Stomach (tissue), 4 donors: ENCODE measurements at regions not wholly inside any gene's neighbourhood (a gene's known extent, or its start where the extent isn't known, plus 50 kb on each side); places are given as distances from the start of the nearest gene placed in this dataset.

Experiments used
- EP300 ChIP-seq: sonication (generic); formaldehyde crosslinking; IDR thresholded peaks from one replicate; pipeline ENCODE4 v1.6.1; 2017; ENCODE audit warnings: antibody characterized with exemption
- POLR2A ChIP-seq, 4 donors: fragments of 450-650 bp; IDR thresholded peaks; one replicate each; pipeline ENCODE4 v1.6.1; 2016; ENCODE audit warnings: antibody characterized with exemption in 4 of 4, control low read depth in 2 of 4, mild to moderate bottlenecking in 1 of 4, moderate library complexity in 1 of 4
- TF ChIP-seq, protein P1 (sequence below), 7 experiments: fragments of 450-650 bp in 4 of 7; fragments of 200-600 bp in 3 of 7; sonication (generic) in 3 of 7; IDR thresholded peaks; one replicate each; pipeline ENCODE4 v1.5.1; 2016 to 2019; ENCODE audit warnings: antibody characterized with exemption in 7 of 7, control low read depth in 2 of 7, mild to moderate bottlenecking in 1 of 7

DNA sequence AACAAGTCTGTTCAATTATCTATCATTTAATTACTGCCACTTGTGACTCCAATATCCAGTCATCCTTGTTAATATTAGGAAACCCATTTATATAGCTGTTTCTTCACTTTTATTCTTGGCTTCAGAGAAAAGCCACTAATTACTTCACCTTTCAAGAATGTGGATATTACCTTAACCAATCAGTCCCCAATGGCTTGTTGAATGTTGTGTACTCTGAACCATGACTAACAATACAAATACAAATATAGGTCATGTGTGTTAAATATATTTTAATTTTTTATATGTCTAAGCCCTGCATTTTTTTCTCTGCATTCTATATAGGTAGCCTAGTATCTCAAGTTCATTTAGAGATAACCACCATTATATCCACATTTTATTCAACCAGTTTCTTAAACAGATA lies 1513.4 kb upstream of the AGA start:
- TF ChIP-seq, protein P1, sequence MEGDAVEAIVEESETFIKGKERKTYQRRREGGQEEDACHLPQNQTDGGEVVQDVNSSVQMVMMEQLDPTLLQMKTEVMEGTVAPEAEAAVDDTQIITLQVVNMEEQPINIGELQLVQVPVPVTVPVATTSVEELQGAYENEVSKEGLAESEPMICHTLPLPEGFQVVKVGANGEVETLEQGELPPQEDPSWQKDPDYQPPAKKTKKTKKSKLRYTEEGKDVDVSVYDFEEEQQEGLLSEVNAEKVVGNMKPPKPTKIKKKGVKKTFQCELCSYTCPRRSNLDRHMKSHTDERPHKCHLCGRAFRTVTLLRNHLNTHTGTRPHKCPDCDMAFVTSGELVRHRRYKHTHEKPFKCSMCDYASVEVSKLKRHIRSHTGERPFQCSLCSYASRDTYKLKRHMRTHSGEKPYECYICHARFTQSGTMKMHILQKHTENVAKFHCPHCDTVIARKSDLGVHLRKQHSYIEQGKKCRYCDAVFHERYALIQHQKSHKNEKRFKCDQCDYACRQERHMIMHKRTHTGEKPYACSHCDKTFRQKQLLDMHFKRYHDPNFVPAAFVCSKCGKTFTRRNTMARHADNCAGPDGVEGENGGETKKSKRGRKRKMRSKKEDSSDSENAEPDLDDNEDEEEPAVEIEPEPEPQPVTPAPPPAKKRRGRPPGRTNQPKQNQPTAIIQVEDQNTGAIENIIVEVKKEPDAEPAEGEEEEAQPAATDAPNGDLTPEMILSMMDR (IDR thresholded peaks at IDR 0.05): no peak
- TF ChIP-seq POLR2A (IDR thresholded peaks at IDR 0.05) (no peak), EP300 (no peak)
